ENCODE measurements at regions not wholly inside any gene's neighbourhood (a gene's known extent, or its start where the extent isn't known, plus 50 kb on each side); places are given as distances from the start of the nearest gene placed in this dataset.

- no peak for DNase-seq
- Histone ChIP-seq H3K27me3 (peaks cover 0 to 30% (median 0%) of the 10 kb centered on the region in 4 donors), H3K4me3 (no peak overlapping the region), H3K9me3 (peaks cover 0 to 4% (median 0%) of the 10 kb centered on the region in 3 donors), H3K27ac (no peak overlapping the region), H3K36me3 (no peaks in the 10 kb centered on the region), H3K4me1 (no peaks in the 10 kb centered on the region)
- TF ChIP-seq, protein P1, sequence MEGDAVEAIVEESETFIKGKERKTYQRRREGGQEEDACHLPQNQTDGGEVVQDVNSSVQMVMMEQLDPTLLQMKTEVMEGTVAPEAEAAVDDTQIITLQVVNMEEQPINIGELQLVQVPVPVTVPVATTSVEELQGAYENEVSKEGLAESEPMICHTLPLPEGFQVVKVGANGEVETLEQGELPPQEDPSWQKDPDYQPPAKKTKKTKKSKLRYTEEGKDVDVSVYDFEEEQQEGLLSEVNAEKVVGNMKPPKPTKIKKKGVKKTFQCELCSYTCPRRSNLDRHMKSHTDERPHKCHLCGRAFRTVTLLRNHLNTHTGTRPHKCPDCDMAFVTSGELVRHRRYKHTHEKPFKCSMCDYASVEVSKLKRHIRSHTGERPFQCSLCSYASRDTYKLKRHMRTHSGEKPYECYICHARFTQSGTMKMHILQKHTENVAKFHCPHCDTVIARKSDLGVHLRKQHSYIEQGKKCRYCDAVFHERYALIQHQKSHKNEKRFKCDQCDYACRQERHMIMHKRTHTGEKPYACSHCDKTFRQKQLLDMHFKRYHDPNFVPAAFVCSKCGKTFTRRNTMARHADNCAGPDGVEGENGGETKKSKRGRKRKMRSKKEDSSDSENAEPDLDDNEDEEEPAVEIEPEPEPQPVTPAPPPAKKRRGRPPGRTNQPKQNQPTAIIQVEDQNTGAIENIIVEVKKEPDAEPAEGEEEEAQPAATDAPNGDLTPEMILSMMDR (IDR thresholded peaks at IDR 0.05) = no peak
- no peak for TF ChIP-seq POLR2A (IDR thresholded peaks at IDR 0.05)
- WGBS, 2 donors = 42 to 53% methylated on average over 8 of the region's 8 CpGs
- intact Hi-C loops (cut with DNase I) = no loop called here
Measured at GRCh38 chr10:130773941-130774340, 537.6 kb downstream of the TCERG1L start.

- no peak for TF ChIP-seq POLR2A (IDR thresholded peaks at IDR 0.05)
- TF ChIP-seq, protein P1 (IDR thresholded peaks at IDR 0.05) = no peak
- no peak overlapping the region for H3K27ac ChIP-seq
- peaks cover 0 to 30% (median 0%) of the 10 kb centered on the region in 4 donors for H3K27me3 ChIP-seq
- no peaks in the 10 kb centered on the region for H3K36me3 ChIP-seq
- H3K4me3 ChIP-seq = no peak overlapping the region
- H3K9me3 ChIP-seq = no peaks in the 10 kb centered on the region
- intact Hi-C loops (cut with DNase I) = no loop called here
- H3K4me1 ChIP-seq = no peaks in the 10 kb centered on the region
- no peak for DNase-seq
- WGBS, 2 donors = 56 to 61% methylated on average over 2 to 3 of the region's 6 CpGs
Measured at GRCh38 chr10:130774871-130775270, 536.6 kb downstream of the TCERG1L start.

DNA sequence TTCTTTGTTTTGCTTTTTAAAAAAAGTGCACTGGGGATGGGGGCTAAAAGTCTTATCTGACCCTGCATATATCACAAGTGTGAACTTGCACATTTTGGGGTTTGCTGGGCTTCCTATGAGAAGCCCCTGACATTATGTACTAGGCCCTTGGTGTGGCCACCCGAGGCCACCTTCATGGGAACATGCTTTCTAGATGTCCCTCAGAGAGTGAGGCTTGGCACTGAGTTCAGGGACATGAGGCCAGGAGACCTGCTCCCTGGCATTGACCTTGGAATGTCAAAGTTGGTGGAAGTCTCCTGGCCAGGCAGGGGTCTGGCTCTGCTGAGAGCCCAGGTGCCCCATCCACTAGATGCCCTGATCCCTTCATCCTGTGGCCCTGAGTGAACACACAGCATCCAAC lies 536.2 kb downstream of the TCERG1L start:
- H3K27me3 ChIP-seq = peaks cover 0 to 30% (median 0%) of the 10 kb centered on the region in 4 donors
- WGBS, 2 donors = 50 to 100% methylated on average over 1 of the region's 1 CpG
- intact Hi-C loops (cut with DNase I) = no loop called here
- H3K27ac ChIP-seq = no peak overlapping the region
- no peak for DNase-seq
- TF ChIP-seq, protein P1 (IDR thresholded peaks at IDR 0.05) = no peak
- no peak for TF ChIP-seq POLR2A (IDR thresholded peaks at IDR 0.05)
- H3K36me3 ChIP-seq = no peaks in the 10 kb centered on the region
- no peaks in the 10 kb centered on the region for H3K4me1 ChIP-seq
- no peak overlapping the region for H3K4me3 ChIP-seq
- no peaks in the 10 kb centered on the region for H3K9me3 ChIP-seq

DNA sequence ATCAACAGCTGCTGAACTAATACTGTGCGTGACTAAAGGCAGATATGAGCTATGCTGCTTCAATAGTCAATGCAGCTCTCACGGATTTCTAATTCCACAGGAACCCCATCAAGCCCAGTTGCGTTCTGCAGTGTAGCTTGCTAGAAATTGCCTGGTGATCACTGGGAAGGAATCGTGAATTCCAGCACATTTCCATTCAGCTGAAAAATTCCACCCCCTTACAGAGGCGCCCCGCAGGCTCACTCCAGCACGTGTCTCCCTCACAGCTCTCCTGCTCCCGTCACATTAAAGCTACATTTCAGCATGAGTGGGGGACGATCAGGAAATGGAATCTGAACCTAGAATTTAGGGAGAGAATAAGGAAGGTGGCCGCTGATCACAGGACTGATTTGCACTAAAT lies 534.8 kb downstream of the TCERG1L start:
- TF ChIP-seq, protein P1 (IDR thresholded peaks at IDR 0.05) = no peak
- no peak for TF ChIP-seq POLR2A (IDR thresholded peaks at IDR 0.05)
- Histone ChIP-seq H3K4me3 (no peak overlapping the region), H3K36me3 (no peaks in the 10 kb centered on the region), H3K27ac (no peak overlapping the region), H3K9me3 (no peaks in the 10 kb centered on the region), H3K4me1 (no peaks in the 10 kb centered on the region), H3K27me3 (peaks cover 0 to 30% (median 0%) of the 10 kb centered on the region in 4 donors)
- intact Hi-C loops (cut with DNase I) = no loop called here
- WGBS, 2 donors = 72 to 74% methylated on average over 10 of the region's 10 CpGs
- no peak for DNase-seq

DNA sequence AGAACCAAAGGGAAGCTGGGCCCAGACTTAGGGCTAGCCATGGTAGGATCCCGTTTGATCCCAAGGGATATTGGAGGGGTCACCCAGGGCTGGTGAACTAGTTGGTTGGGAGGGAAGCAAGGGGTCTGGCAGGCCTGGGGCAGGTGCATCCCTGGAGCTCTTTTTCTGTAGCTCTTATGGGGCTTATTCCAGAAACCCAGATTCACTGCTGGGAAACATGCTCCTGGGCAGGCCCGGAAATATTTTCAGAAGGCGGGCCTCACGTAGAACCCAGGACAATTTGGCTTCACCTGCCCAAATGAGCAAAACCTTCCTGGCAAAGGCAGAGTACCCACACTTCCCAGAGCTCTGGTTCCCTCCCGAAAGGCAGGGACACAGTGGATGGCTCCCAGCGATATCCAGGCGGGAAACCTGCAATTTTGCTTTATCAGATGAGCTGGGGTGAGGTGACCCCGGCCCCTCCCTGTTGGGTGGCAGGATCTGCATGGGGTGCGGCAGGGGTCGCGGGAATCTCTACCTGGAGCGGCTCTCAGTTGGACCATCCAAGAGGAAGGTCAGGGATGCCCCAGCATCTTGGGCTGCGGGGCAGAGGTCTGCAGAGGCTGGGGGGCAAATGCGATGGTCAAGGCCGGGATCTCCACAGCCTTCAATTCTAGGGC lies 533.9 kb downstream of the TCERG1L start:
- no peaks in the 10 kb centered on the region for H3K9me3 ChIP-seq
- no peaks in the 10 kb centered on the region for H3K4me1 ChIP-seq
- H3K36me3 ChIP-seq = no peaks in the 10 kb centered on the region
- no peak overlapping the region for H3K4me3 ChIP-seq
- intact Hi-C loops (cut with DNase I) = no loop called here
- WGBS, 2 donors = 38 to 76% methylated on average over 3 to 10 of the region's 15 CpGs
- no peak for DNase-seq
- no peak overlapping the region for H3K27ac ChIP-seq
- TF ChIP-seq POLR2A (IDR thresholded peaks at IDR 0.05) = no peak
- TF ChIP-seq, protein P1 (IDR thresholded peaks at IDR 0.05) = no peak
- peaks cover 0 to 23% (median 0%) of the 10 kb centered on the region in 4 donors for H3K27me3 ChIP-seq
